ENCODE measurements at regions not wholly inside any gene's neighbourhood (a gene's known extent, or its start where the extent isn't known, plus 50 kb on each side); places are given as distances from the start of the nearest gene placed in this dataset.
"Not testable (repeated sequence)": the region's sequence is repeated elsewhere in the genome, so short reads cannot be mapped to it uniquely, and the experiment has no call there.

DNA sequence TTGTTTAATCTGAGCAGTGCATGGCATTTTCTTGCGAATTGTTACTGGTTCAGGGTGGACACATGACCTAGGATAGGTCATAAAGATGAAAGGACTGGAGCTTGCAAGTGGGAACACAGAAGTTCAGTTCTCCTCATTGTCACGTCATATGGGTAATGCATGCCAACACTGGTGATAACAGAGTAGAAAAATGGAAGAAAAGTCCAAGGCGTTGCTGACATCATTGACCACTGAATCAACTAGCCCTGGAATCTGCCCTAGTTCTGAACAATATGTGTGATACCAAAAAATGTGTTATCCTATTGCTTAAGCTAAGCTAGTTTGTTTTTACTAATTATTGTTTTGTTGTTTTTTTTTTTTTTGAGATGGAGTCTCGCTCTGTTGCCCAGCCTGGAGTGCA, 234.2 kb upstream of the MAF start:
- no peak for DNase-seq

DNA sequence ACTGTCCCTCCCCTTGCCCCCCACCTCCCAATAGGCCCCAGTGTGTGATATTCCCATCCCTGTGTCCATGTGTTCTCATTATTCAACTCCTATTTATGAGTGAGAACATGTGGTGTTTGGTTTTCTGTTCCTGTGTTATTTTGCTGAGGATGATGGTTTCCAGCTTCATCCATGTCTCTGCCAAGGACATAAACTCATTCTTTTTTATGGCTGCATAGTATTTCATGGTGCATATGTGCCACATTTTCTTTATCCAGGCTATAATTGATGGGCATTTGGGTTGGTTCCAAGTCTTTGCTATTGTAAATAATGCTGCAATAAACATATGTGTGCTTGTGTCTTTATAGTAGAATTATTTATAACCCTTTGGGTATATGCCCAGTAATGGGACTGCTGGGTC, 233.5 kb upstream of the MAF start:
- DNase-seq: not testable (repeated sequence)

DNA sequence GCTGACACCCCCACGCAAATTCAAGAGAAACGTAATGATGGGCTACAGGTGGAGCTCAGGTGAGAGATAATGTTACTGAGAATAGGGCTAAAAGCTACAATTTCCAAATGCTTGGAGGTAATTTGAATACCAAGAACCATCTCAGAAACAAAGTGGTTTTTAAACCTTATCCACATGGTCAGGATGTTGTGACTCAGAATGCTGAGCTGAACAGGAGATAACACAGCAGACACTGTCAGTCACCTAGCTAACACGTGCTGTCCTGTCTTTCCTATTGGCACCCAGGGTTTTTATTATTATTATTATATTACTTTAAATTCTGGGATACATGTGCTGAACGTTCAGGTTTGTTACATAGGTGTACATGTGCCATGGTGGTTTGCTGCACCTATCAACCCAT, 233.0 kb upstream of the MAF start:
- DNase-seq: no peak

DNA sequence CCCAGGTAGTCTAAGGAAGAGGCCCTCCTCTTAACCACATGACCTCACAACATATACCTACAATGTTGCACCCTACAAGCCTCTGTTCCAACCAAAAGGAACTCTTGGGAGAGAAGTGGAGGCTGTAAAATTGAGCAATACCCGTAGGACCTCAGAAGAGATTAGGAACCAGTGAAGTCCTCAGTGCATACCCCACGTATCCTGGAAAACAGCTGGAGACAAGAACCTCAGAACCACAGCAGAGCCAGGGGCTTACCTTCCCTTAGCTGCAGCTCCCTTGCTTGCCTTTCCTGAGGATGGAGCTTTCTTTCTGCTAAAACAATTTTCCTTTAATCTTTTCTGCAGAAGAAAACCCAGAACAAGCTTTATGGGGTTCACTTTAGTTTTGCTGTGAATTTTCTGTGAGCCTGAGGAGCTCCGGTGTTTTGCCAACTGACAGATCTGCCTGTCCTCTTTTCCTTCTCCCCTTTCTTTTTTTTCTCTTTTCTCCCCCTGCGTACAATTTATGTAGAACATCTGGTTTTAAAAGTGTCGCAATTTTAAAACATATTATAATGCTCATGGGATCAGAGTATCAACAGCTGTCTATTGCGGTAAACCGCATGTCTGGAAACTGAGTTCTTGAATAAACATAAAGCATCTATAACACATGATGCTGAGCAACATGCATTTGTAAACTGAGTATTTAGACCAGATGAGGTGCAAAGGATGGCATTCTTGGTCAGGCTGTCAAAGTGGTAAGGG, 226.4 kb upstream of the MAF start:
- DNase-seq: peak; percentile 51 to 60

DNA sequence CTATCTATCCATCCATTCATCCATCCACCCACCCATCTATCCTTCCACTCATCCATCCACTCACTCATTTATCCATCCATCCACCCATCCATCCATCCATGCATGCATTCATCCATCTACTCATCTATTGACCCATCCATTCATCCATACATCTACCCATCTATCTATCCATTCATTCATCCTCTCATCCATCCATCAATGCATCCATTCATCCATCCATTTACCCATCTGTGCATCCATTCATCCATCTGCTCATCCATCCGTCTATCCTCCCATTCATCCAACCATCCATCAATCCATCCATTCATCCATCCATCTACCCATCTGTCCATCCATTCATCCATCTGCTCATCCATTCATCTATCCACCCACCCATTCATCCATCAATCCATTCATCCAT, 224.5 kb upstream of the MAF start:
- no peak for DNase-seq

DNA sequence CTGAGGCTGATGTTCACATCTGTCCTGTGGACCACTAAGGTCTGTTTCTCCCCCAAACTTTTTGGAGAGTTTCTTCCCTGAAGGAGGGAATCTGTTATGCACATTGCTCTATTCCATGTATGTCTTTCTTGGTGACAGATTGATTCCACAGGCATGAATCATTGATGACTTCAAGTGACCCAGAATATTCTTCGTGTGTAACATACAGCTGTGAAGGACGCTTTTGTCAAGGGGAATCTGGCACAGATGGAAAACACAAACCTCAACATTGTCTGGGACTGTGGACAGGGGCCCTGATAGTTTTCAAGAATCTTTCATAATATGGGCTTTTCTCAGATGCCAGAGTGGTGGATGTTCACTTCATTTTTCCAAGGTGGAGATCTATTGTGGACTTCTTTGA, 223.1 kb upstream of the MAF start:
- DNase-seq: no peak

DNA sequence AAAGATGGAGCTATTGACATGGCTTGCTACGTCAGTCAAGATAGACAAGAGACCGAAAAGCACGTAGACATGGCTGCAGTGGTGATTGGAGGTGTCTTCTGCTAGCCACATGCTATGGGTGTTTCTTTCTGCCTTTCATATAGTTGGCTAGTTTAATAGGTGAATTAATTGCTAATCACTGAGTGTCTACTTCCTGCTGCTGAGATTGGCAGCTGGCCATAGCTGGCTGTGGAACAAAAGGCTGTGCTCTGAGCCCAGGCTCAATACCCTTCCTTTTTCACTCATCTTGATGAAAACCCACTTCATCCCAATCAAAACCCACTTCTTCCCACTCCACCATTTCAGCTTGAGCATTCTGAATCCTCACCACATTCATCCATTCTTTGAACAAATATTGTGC, 221.4 kb upstream of the MAF start:
- DNase-seq: no peak

DNA sequence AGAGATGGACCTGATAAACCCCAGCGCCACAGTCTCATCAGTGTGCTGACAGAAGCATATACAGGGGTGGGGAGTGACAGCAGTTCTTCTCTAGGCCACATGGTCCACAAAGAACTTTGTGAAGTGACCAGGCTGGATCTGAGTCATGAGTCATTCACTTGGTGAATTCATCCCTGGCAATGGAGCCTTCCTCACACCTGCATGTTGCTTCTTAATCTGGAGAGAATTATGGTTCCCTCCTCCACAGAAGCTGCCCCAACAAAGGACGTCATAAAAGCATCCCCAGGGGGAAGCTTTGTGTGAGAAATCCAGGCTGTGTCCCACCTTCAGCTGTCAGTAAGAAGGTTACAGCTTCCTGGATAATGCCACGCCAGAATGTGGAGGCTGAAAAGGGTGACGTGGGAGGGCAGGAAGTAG, 215.6 kb upstream of the MAF start:
- DNase-seq: no peak

DNA sequence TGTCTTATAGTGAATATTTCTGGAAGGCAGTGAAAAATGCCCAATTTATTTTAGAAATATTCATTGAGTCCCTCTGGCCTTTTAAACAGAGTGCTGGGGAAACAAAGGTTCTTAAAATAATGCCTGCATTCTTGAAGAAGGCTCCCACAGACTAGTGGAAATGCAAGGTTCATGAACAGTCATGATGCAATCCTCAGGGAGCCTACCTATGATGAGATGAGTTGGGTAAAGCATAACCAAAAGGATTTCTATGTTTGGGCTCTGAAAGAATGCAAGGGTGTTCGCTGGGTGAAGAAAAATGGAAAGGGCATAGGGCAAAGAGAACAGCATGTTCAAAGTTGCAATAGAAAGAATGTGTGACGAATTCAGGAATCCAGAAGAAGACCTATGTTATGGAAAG, 214.5 kb upstream of the MAF start:
- DNase-seq: no peak

DNA sequence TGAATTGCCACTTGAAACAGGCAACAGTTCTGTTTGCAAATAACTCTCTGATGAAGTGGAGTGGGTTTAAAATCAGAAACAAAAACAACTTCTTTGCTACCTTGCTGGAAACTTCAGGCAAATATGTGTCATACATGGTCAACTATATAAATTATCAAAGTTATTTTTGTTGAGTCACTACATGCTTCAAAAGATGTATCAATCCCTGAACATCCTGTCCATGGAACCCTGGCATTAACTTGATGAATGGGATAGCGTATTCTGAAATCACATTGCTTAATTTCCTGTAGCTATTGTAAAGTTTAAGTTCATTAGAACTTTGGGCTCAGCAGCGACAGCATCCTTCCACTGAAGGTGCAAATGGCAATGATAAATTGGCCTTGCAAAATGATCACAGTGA, 213.6 kb upstream of the MAF start:
- DNase-seq: no peak

DNA sequence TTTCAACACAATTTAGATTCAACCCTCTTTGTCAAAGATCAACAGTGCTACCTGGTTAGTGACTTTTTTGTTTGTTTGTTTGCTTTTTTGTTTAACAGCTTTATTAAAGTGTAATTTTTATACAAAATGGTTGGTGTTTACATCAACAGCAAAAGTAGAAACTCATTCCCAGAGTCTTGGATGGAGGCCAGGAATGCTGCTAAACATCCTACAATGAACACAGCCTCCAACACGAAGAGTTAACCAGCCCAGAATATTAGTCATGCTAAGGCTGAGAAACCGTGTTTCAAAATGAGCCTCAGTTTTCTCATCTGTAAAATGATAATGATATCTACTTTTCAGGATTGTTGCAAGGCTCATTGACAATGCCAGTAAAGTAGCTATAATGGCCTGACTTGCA, 211.0 kb upstream of the MAF start:
- DNase-seq: peak in 1 of 2 donors; percentile 37

DNA sequence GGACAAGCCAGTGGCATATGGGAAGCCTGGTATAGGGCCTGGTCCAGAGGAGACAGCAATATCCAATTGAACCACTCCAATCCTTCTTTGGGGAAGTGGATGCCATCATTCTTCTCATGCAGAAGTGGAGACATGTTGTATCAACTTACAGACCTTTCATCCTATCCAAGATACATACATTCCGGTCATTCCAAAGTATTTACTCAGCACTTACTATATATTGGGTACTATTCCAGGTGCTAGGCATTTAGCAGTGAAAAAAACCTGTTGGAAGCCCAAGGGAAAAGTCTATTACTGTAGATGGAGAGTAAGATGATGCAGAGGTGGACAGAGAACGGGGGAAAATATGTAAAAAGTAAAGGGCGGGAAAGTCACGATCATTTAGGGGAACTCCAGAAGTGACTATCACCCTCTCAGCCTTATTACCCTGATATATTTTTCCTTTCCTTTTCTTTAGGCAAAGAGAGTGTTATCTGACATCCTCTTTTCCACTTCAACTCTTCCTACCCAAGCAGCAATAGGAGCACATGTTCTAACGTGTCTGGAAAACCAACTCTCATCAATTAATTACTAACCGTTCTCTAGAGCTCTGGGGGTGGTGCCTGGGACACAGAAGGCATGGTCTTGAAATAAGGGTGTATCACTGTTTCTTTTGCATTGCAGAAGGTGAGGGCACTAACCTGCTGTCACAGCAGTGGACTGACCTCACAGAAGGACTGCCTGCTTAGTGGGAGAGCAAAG, 210.1 kb upstream of the MAF start:
- no peak for DNase-seq

DNA sequence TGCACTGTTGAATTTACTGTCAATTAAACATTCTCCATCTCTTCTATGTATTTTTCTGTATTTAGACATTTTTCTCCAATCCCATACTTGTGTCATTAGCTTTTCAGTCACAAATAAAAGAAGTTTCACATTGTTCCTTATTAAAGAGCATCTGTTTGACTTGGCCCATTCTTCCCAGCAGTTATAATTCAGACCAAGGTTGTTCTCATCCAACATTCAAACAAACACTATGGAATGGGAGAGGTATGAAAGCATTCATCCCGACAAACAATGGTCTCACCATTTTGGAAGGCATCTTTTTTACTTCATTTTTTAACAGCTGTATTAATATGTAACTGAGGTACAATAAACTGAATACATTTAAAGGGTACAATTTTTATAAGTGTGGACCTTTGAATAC, 208.8 kb upstream of the MAF start:
- no peak for DNase-seq

DNA sequence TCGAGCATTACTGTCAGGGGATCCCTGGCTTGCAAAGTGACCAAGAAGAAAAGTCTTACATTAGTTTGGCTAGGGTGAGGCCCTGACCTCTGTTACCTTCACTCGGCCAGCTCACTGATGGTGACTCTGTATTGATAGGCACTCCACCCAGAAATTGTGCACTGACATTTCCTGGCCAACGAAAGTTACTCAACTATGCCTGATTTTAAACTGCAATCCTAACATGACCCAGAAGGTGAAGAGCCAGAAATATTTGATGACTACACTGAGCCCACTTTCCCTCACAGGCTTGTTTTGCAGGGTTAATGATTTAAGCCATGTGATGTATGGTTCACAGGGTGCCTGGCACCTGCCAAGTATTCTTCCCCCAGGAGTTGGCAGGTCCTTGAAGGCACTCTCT, 208.2 kb upstream of the MAF start:
- DNase-seq: no peak

DNA sequence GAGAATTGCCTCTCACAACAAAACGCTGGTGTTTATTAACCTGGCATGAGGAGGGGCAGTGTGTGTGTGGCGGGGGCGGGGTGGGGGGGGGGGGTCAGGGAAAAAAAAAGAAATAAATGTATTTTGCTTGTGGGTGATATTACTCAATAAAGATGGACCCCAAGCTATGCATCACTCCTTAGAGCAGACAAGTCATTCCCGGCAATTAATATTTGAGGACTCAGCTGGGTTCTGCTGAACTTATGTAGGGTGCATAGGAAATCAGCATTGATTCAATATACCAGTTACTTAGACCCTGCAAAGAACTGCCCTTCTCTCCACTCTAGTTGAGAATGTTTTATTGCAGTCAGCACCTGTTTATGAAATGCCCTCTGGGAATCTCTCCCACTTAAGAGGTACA, 206.2 kb upstream of the MAF start:
- no peak for DNase-seq

DNA sequence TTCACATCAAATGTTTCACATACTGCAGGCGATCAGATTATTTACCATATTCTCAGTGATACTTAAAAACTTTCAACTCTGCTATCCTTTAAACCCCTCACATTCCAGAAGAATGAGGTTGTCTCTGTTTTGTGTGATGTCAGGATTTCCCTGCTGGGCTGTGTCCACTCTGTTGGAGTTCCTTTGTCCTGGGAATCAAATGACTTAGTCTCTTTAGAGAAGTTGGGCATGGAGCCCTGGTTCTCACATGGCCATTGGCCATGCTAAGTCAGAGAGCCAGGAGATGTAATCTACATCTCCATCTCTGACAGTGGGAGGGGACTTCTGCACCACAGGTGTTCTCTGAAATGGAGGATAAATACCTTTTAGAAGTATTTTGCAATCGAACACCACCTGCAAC, 205.1 kb upstream of the MAF start:
- DNase-seq: no peak

DNA sequence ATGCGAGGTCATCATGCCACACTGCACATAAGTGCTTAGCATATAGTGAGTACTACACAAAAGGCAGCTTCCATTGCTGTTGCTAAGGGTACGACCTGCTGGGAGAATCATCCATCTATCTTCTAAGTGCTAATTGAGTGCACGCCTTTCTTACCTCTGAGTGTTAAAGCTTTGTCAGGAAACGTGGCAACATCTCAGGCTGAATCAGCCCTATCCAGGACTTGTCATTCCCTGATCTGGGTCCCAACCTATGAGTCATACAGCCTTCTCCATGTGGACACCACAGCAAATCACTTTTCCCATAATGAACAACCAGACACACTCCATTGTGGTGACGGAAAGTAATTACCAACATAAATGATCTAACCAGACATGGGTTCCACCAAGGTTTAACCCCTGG, 201.1 kb upstream of the MAF start:
- no peak for DNase-seq

DNA sequence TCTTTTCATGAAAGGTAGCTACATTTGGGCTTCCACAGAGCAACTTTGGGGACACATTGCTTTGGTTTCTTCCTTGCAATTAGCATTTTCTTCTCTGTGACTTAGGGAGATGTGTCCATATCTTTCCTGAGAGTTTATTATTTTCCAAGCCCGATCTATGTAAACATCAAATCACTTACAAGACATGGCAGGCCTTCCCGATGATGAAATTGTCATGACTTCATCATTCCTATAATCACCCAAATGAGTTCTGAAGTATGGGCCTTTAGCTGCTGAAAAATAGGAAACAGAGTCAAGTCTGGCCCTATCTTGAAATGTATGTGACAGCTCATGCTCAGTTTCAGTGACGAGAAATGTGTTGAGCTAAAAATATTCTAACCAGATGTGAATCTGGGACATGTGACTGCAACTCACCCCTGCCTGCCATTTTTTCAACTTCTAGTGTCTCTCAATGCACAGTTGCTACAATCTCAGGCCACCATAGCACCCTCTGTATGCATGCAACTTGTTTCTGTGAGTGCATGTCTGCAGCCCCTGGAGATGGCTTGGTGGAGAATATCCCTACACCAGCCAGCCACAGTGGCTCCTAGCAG, 199.6 kb upstream of the MAF start:
- DNase-seq: no peak

DNA sequence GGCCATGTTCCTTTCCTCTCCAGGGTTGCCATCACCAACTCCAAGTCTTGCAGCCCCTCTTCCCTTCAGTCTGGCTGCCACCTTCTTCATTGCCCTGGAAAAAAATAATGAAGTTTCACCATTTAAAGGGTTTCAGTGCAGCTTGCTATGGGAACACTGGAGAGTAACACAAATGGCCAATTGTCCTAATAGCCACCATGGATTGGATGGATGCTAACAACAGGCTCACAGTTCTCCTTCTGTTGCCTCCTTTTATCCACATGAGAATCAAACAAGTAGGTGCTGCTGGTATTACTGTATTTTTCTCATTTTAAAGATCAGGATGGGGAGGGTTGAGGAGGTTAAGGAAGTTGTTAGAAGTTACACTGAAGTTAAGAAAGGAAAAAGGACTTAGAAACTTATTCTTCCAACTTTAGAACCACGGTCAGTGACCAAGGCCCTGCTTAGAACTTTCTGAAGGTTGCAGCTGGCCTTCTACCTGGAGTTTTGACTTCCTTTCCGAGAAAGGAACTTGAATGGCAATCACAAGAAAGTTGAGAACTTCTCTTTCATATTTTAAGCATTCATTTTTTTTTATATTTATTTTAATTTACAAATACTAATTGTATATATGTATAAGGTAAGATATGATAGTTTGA, 198.0 kb upstream of the MAF start:
- DNase-seq: no peak

DNA sequence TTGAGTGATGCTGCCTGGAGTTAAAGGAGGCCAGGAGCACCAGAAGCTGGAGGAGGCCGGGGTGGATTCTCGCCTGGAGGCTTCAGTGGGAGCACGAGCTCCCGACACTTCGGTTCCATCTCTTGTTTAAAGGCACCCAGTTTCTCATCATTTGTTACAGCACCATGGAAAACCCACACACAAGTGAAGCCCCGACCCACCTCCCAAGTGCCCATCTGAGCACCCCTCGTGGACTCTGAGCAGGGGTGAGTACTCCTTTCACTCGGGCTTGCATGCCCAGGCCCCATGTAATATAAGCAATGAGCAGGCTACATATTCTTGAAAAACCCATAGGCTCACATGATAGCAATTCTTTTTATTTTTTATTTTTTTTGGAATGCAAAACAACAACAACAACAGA, 196.9 kb upstream of the MAF start:
- DNase-seq: no peak

DNA sequence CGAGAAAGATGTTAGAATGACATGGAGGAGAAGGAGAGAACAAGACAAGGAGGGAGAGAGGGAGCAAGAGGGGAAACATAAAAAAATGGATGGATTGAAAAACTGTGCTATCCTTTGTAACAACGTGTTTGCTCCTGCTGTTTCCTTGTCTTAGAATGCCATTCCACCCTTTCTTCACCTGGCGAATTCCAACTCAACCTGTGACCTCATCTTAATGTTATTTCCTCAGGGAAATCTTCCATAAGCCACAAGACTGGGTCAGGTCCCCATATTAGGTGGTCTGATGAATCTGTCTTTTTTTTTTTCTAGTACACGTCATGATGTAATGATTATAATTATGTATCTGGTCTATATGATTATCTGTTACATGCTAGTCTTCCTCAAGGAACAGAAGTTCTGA, 195.0 kb upstream of the MAF start:
- DNase-seq: no peak

DNA sequence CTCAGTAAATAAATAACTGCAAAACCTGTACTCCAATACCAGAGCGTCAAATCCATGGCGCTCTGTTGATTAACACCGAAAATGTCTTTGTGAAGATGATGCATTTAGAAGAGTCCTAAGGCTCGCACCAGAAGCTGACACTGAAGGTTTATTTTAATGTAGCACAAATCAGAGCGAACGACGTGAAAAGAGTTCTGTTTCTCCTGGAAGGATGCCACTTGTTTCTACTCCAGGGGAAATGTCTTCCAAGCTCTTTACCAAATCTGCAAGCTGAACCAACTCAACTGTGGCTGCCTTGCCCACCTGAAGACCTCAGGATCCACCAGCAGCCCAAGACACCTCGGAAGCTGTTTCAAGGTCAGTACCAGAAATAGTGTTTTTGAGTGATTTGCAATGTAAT, 194.4 kb upstream of the MAF start:
- DNase-seq: no peak

Measured in right lung (tissue), 2 donors.